CD1c-positive myeloid dendritic cell (primary cell): ENCODE measurements at regions not wholly inside any gene's neighbourhood (a gene's known extent, or its start where the extent isn't known, plus 50 kb on each side); places are given as distances from the start of the nearest gene placed in this dataset.

Source experiments
- DNase-seq: peaks from one replicate; pipeline ENCODE4 v3.0.0-alpha.2; 2016; ENCODE audit errors: extremely low spot score

GRCh38 chr2:45141883-45142866 lies 132.9 kb upstream of the SIX2 start:
- DNase-seq, result no peak

DNA sequence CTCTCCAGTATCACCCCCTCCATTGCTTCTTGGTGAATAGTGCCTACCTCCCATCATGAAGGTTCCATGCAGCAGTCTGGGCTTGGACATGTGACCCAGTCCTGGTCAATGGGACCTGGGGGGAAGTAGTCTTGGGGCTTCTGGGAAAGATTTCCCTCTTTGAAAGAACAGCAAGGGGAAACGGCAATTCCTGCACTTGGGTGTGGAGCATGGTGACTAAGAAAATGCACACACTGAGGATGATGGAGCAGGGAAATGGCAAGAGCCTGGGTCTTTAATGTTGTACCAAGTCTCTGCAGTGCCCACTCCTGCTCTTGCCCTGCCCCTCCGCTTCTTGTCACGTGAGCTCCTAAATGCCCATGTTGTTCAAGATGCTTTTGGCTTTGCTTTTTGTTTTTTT lies 131.4 kb upstream of the SIX2 start:
- DNase-seq, result no peak

DNA sequence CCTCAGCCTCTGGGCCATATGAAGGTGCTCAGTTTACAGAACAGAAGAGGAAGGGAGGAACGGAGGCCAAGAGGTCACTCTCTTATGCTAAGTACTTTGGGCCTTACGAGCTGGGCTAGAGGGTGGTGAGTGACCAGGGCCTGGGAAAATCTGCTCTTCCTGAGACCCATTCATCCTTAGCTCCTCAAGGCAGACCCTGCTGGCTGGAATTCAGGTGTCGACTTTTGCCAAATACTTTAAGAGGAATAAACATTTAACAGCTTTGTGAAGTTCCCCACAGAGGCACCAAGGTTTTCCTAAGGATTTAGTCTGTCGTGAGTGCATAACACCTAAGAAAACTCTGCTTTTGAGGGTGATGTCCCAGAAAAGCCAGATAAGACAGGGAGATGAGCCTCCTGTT lies 129.7 kb upstream of the SIX2 start:
- DNase-seq, result no peak

DNA sequence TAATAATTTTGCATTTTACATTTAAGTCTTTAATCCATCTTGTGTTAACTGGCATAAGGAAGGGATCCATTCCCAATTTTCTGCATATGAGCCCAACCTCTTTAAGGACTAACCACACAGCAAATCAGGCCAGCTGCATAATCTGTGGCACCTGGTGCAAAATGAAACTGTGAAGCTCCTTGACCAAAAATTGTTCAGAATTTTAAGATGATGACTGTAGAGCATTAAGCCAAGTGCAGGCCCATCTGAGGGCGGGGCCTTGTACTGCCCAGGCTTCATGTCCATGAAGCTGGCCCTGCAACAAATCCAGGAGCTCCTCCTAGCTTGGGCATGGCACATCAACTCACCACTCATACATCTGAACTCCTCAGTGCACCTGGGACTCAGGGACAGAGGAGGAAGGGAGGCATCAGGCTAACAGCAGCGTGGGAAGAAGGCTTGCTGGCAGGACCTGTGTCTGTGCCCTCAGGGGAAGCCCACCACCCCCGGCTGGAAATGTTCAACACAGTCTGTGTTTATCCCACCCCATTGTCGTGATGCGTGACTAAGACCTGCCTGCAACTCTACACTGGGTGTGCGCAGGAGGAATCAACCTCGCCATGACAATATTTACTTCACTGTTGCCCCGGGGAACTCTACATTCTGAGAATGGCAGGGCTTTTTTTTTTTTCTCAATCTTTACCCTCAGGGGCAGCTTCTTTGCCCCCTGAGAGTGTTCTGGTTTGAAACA lies 128.9 kb upstream of the SIX2 start:
- no peak for DNase-seq

- DNase-seq, result peak; percentile 51
Observed at GRCh38 chr2:45134726-45135125, 125.5 kb upstream of the SIX2 start.

- peak; percentile 50 for DNase-seq
Observed at GRCh38 chr2:45134014-45134413, 124.8 kb upstream of the SIX2 start.

GRCh38 chr2:45132551-45132950 lies 123.3 kb upstream of the SIX2 start:
- DNase-seq, result no peak

- DNase-seq, result no peak
Observed at GRCh38 chr2:45131587-45131986, 122.3 kb upstream of the SIX2 start.

DNA sequence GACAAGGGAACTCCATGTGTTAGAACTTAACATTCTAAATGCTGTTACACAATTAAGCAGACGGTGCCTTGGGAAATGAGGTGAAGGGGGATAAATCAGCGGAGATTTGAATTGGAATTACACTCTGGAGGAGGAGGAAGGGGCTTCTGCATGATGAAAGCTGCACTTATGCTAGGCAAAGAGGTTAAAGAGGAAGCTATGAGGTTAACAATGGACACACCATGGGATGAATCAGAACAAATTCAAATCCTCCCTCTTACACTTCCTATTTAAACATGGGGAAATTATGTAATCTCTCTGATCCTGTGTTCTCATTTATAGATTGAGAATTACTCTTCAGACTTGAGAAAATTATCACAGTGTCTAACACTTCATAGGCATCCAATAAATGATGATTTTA lies 121.5 kb upstream of the SIX2 start:
- peak; percentile 67 for DNase-seq

GRCh38 chr2:45128580-45128997 lies 119.3 kb upstream of the SIX2 start:
- no peak for DNase-seq

- DNase-seq, result no peak
Observed at GRCh38 chr2:45127891-45128290, 118.6 kb upstream of the SIX2 start.

GRCh38 chr2:45127321-45127720 lies 118.1 kb upstream of the SIX2 start:
- no peak for DNase-seq

- DNase-seq, result no peak
Observed at GRCh38 chr2:45125232-45125631, 116.0 kb upstream of the SIX2 start.

- no peak for DNase-seq
Observed at GRCh38 chr2:45124456-45124855, 115.2 kb upstream of the SIX2 start.

DNA sequence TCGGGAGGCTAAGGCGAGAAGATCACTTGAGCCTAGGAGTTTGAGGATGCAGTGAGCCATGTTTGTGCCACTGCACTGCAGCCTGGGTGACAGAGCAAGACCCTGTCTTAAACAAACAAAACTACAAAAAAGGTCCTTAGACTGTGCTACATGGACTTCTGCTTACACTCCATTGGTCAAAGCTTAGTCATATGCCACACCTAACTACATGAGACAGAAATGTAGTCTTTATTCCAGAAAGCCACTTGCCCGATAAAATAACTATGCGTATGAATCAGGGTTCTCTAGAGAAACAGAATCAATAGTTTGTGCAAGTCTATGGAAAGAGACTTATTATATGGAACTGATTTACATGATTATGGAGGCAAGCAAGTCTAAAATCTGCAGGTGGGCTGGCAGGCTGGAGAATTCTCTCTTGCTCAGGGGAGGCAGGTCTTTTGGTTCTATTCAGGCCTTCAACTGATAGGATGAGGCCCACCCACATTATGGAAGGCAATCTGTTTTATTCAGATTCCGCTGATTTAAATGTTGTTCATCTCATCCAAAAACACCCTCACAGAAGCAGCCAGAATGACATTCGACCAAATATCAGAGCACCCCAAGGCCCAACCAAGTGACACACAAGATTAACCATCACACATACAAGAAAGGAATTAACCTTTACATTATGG lies 114.4 kb upstream of the SIX2 start:
- DNase-seq, result no peak

- DNase-seq, result no peak
Observed at GRCh38 chr2:45123065-45123464, 113.8 kb upstream of the SIX2 start.

GRCh38 chr2:45121236-45121927 lies 112.1 kb upstream of the SIX2 start:
- DNase-seq, result no peak

DNA sequence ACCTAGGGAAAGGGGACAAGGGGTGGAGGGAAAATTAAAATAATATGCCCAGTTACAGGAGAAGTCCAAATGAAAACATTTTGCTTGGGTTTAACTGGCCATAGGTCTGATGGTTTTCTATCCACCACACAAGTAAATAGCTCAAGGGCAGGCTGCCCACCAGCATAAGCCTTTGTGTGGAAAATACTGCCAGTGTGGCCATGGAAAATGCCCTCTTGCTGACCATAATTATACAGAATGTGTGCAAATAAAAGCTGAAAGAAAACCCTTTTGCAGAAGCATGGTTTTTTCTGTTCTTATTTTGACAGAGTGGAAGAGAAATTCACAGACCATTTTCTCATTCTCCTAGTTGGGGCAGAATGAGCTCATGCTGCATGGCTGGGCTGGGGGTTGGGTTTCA lies 111.3 kb upstream of the SIX2 start:
- no peak for DNase-seq

DNA sequence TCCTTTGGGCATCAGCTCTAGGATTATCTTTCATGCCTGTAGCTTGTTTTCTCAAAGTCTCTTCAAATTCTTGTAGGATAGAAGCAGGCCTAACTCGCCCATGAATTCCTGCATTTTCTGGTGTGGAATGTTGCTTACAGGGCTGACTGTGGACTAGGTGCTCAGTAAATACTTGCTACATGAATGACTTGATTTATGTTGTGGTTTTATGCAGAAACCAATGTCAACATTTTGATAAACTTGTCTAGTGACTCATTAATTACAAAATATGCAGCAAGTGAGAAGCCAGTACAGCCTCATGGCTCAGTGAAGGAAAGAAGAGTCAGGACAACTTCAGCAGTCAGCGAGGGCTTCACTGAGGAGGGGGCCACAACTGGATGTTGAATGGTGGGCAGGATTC lies 110.6 kb upstream of the SIX2 start:
- DNase-seq, result no peak

GRCh38 chr2:45119038-45119437 lies 109.8 kb upstream of the SIX2 start:
- no peak for DNase-seq

DNA sequence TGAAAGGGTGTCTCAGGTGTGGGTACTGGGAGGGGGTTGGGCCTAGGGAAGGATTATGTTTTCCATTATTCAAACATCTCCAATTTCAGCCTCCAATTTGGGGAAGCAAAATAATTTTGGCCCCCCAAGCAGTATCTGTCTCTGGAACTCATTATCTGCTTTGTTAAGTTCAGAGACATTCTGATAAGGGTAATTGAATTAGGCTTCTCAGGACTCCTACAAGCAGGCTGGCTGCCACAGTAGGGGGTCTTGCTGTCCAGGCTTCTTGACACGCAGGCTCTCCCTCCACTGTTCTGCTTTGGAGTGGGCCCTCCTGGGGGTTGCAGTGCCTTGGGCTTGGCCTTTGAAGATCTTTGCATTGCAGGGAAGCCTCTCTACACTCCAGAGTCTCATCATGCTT lies 108.1 kb upstream of the SIX2 start:
- no peak for DNase-seq

- no peak for DNase-seq
Observed at GRCh38 chr2:45115181-45115580, 105.9 kb upstream of the SIX2 start.
